HG03060 (cell line): ENCODE measurements at regions not wholly inside any gene's neighbourhood (a gene's known extent, or its start where the extent isn't known, plus 50 kb on each side); places are given as distances from the start of the nearest gene placed in this dataset.

Experiments used
- ATAC-seq: cut with Tn5 transposase; IDR thresholded peaks from one replicate; pipeline ENCODE4 v1.9.1; 2021; ENCODE audit warnings: low read depth, moderate number of reproducible peaks; ENCODE audit not compliant: unreplicated experiment

- ATAC-seq: no peak
Measured at GRCh38 chr17:68749349-68750207, 148.4 kb upstream of the FAM20A start.

- ATAC-seq: no peak
Measured at GRCh38 chr17:68748381-68748780, 147.2 kb upstream of the FAM20A start.

DNA sequence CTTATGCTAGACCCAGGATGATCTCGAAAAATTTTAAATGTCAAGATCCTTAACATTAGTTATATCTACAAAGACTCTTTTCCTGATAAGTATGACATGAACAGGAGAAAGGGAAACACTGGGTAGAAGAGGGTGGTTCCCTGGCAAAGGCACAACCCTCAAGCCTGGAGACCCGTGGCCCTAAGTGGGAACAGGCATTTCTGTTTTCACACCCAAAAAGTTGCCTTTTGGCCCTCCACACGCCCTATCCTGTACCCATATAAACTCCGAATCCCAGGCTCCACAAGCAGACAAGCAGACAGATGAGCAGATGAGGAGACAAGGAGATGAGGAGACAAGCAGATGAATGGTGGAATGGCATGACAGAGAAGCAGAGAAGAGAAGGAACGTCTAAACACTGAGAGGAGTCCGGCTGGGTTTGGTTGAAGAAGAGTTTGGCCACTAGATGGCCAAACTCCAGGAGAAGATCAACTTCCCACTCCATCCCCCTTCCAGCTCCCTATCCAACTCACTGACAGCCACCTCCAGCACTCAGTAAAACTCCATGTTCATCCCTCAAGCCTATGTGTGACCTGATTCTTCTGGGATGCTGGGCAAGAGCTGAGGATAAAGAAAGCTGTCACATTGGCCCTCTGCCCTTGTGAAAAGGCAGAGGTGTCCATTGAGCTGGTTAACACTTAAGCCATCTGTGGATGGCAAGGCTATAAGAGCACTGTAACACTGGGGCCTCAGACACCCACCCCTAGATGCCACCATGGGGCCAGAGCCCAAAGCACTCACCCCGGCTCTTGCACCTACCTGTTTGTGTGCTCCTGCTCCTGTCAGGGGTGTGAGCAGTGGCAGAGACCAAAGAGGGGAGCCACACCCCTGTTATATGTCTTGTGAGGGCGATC, 139.6 kb upstream of the FAM20A start:
- no peak for ATAC-seq

GRCh38 chr17:68737761-68738443, 136.7 kb upstream of the FAM20A start:
- ATAC-seq: no peak

- ATAC-seq: no peak
Measured at GRCh38 chr17:68734931-68735330, 133.8 kb upstream of the FAM20A start.

- ATAC-seq: no peak
Measured at GRCh38 chr17:68734187-68734900, 133.2 kb upstream of the FAM20A start.

DNA sequence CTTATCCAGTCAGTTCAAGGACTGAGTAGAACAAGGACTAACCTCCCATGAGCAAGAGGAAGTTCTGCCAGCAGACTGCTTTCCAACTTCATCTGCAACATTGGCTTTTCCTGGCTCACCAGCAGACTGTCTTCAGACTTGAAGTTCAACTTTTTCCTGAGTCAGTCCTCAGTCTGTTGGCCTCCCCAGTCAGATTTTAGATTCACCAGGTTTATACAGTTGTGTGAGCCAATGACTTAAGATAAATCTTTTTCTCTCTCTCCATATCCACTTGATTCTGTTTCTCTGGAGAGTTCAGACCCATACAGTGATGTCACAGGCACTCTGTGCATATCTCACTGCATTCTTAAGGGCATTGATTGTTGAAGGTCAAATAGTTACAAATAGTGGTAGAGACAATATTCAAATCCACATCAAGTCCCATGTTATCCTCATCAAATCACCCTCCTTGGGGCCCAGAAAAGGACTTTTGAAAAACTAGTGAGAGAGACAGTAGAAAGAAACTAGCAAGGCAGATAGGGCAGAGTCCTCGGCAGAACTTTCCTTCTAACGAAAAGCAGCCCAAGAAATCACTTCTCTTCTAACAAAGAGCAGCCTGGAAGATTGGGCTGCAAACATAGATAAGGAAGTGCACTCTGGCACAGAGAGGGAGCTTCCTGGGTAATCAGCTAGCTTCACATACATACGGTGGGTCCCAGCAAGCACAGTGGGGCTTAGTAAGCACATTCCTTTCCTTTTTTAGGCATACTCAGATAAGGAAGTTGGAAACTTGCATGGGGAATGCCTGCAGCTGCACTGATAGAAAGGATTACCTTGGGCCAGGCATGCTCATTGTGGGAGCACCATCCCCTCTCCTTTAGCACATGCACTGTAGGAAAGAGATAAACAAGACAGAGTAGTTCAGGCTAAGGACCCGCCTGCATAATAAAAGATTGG, 132.3 kb upstream of the FAM20A start:
- no peak for ATAC-seq

DNA sequence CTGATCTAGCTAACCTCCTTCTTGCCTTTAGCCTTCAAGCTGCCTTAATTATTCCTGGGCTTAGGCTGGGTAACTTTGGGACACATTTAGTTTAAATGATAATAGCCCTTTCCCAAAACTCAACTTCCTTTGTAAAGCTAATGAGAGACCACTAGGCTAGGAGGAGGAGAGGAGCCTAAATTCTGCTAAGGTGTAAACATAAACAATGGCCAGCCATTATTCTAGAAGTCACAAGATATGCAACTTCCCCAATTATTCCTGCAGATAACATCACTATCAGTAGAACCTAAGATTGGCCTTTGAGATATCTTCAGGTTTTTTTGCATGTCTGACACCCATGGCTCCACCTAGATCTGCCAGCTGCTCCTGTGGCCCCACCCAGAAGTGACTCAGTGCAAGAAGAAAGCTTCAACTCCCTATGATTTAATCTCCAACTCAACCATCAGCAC, 131.2 kb upstream of the FAM20A start:
- ATAC-seq: no peak

- ATAC-seq: no peak
Measured at GRCh38 chr17:68731465-68731864, 130.3 kb upstream of the FAM20A start.

DNA sequence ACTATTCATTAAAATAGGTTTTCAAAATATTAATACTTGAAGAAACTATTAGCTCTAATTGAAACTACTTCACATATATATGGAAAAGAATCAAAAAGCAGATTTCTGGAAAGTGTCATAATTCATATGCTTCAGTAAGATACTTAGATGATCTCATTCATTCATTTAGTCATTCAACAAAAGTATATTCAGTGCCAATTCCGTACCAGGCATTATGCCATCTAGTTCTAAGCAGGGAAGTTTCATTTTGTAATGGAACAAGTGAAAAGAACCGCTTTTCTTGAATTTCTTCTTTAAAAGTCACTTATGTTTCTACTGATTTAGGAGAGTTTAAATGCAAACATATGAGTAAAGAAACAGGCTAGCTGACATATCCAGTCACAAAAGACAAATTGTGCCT, 118.3 kb upstream of the FAM20A start:
- no peak for ATAC-seq

DNA sequence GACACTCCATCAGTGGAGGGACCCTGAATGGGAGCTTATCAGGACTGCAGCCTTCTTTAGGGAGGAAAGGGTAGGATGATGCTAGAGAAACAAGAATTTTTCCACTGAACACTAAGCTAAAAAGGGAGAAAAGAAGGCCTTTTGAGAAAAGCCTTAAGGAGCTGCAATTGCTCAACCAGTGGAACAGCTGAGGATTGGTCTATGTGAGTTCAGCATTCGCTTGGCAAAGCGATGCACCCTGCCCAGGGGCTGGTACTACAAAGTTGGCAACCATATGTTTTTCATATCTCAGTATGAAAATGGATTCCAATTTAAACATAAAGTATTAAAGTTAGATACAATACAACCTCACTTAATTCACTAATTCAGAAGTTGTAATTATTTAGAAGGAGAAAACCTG, 117.8 kb upstream of the FAM20A start:
- no peak for ATAC-seq

GRCh38 chr17:68718465-68718864, 117.3 kb upstream of the FAM20A start:
- ATAC-seq: no peak

DNA sequence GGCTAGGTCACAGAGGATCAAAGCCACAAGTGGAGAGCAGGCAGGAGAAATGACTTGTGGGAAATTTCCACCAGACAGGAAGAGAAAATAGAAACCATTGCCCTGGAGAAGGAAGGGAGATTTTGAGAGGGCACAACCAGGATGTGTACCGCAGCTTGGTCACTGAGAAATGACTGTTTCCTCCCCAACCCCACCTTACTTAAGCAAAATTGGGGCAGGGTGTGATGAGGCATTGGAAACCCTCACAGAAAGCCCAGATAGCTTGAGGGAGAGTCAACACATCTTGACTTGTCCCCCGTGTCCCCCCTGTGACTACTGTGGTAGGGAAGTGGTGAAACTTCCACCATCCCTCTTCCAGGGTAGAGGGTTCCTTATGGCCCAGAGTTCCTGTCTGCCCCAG, 113.5 kb upstream of the FAM20A start:
- no peak for ATAC-seq

GRCh38 chr17:68711858-68712257, 110.7 kb upstream of the FAM20A start:
- ATAC-seq: no peak

DNA sequence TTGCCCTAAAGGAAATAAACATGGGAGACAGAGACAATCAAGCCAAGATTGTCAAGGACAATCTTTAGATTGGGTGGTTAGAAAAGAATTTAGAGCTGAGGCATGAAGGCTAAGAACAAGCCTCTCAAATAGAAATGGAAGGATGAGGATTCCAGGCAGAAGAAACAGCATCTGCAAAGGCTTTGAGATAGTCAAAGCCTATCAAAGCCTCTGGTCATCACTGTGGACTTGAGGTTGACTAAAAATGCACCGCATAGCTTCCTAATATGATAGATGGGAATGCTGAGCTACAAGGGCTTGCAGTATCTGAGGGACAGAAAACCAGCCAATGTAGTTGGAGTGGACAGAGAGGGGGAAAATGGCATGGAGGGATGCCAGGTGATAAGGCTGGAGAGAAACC, 109.8 kb upstream of the FAM20A start:
- no peak for ATAC-seq

- no peak for ATAC-seq
Measured at GRCh38 chr17:68710035-68710780, 109.0 kb upstream of the FAM20A start.

- ATAC-seq: no peak
Measured at GRCh38 chr17:68709461-68709860, 108.3 kb upstream of the FAM20A start.

DNA sequence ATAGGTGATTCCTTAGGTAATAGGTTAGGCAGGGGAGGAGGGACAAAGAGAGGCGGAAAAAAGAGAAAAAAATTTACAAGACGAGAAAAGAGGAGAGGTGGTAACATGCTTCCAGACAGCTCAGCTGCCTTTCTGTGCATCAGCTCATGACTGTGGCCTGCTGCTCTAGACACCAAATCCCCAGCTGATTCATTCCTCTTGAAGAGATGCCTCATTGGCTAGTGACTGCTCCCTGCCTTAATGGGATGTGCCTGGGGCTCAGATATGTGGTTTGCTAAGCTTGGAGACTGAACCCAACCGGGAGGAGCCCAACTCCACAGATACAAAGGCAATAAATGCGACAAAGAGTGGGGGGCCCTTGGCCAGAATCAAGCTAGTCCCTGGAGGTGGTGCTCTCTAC, 105.9 kb upstream of the FAM20A start:
- ATAC-seq: no peak
